HG03060 (cell line): ENCODE measurements at regions not wholly inside any gene's neighbourhood (a gene's known extent, or its start where the extent isn't known, plus 50 kb on each side); places are given as distances from the start of the nearest gene placed in this dataset.
"Not testable (repeated sequence)": the region's sequence is repeated elsewhere in the genome, so short reads cannot be mapped to it uniquely, and the experiment has no call there.

ENCODE experiments used
- ATAC-seq: cut with Tn5 transposase; IDR thresholded peaks from one replicate; pipeline ENCODE4 v1.9.1; 2021; ENCODE audit warnings: low read depth, moderate number of reproducible peaks; ENCODE audit not compliant: unreplicated experiment

DNA sequence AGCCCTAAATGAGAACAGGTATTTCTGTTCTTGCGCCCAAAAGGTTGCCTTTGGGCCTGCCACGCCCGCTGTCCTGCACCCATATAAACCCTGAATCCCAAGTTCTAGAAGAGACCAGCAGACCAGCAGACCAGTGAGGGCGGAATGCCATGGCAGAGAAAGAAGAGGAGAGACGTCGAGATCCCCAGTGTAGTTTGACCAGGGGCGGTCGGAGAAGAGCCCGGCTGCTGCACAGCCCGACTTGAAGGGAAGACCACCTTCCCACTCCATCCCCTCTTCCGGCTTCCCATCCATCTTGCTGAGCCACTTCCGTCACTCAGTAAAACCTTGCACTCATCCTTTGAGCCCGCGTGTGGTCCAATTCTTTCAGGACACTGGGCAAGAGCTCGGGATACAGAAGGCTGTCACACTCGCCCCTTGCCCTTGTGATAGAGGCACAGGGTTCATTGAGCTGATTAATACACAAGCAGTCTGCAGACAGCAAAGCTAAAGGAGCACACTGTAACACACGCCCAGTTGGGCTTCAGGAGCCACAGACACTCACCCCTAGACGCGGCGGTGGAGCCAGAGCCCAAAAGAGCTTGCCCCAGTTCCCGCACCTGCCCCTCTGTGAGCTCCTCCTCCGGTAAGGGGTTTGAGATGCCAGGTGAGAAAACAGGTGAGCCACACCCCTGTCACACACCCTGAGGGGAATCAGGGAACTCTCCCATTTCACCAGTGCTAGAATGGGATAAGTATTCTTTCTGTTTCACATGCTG, 230.8 kb downstream of the PCDH10 start:
- no peak for ATAC-seq

GRCh38 chr4:133377286-133377685, 228.2 kb downstream of the PCDH10 start:
- no peak for ATAC-seq

DNA sequence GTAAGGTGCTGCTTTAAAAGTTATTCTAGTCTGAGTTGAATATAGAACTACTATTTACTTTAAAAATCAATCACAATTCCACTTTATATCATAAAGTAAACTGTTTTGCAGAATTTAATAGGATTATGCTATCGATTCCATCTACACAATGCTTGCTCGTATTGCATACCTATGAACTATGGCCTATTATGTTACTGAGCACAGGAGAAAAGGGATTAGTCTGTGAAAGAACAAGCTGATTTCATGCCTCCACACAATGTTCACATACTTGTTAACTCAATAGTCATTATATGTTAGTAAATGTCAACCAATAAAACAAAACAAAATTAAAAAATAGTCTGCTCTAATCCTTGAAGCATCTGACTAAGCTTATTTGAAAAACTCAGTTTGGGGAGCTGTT, 223.6 kb downstream of the PCDH10 start:
- no peak for ATAC-seq

- ATAC-seq, result no peak
Measured at GRCh38 chr4:133355633-133356032, 206.5 kb downstream of the PCDH10 start.

- no peak for ATAC-seq
Measured at GRCh38 chr4:133347409-133347808, 198.3 kb downstream of the PCDH10 start.

DNA sequence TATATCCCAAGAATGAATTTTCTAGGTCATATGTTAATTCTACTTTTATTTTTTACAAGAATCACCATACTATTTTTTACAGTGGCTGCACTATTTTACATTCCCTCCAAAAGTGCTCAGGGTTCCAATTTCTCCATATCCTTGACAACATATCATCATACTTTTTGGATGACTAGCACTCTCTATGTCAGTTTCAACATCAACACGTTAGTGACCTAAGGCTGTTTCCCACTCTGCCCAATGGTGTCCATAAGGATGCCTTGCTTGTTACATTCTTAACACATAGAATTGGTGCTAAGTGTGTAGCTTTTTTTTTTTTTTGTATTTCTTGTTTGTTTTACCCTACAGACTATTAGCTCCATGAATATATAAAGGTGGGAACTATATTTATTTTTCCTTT, 175.4 kb downstream of the PCDH10 start:
- no peak for ATAC-seq

- no peak for ATAC-seq
Measured at GRCh38 chr4:133323670-133324069, 174.6 kb downstream of the PCDH10 start.

- peak; percentile 81 for ATAC-seq
Measured at GRCh38 chr4:133320576-133321170, 171.6 kb downstream of the PCDH10 start.

GRCh38 chr4:133316909-133317308, 167.8 kb downstream of the PCDH10 start:
- ATAC-seq, result no peak

GRCh38 chr4:133314991-133315390, 165.9 kb downstream of the PCDH10 start:
- ATAC-seq, result no peak

GRCh38 chr4:133287396-133287795, 138.3 kb downstream of the PCDH10 start:
- no peak for ATAC-seq

GRCh38 chr4:133278591-133278990, 129.5 kb downstream of the PCDH10 start:
- ATAC-seq, result no peak

- not testable (repeated sequence) for ATAC-seq
Measured at GRCh38 chr4:133277940-133278339, 128.8 kb downstream of the PCDH10 start.

DNA sequence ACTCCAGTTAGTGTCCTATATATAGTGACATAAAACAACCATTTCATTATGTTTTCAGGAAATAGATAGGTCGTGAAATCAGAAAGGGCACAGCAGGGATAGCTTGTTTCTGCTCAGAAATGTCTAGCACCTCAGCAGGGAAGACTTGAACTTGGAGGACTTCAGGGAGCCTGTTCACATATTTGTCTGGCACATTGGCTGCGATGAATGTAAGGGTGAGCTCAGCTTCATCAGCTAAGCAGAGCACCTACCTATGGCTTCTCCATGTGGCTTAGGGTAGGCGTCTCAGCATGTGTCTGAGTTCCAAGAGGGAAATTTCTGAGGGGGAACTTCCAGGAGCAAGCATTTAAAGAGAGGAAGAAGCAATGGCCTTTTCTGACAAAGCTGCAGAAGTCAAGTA, 126.2 kb downstream of the PCDH10 start:
- no peak for ATAC-seq

- ATAC-seq, result no peak
Measured at GRCh38 chr4:133273401-133273800, 124.3 kb downstream of the PCDH10 start.

- no peak for ATAC-seq
Measured at GRCh38 chr4:133270021-133270570, 121.0 kb downstream of the PCDH10 start.

DNA sequence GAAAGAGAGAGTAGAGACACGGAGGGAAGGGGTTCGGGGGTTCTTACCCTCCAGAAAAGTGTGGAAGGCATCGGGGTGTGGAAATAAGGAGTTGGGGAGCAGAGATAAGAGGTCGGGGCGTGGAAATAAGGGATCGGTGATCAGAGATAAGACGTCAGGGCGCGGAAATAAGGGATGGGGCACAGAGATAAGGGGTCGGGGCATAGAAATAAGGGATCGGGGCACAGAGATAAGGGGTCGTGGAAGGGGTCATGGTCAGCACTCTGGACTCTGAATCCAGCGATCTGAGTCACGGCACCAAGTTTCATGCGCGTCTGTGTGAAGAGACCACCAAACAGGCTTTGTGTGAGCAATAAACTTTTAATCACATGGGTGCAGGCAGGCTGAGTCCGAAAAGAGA, 119.1 kb downstream of the PCDH10 start:
- ATAC-seq, result no peak

- ATAC-seq, result not testable (repeated sequence)
Measured at GRCh38 chr4:133267506-133267905, 118.4 kb downstream of the PCDH10 start.

DNA sequence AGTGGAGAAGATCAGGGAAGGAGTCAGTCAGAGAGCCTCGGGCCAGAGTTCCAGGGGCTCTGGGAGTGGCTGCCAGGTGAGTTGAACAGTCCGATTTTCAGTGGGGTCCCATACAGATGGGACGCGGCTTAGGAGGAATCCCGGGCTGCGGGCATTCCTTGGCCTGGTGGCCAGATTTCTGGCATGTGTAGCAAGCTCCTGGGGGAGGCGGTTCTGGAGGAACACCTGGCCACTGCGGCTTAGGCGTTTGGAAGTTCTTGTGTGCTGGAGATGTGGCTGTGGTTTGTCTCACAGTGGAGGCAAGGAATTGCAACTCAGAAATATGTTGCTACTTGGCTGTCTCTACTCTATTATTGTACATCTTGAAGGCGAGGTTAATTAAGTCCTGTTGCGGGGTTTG, 117.9 kb downstream of the PCDH10 start:
- ATAC-seq, result not testable (repeated sequence)

DNA sequence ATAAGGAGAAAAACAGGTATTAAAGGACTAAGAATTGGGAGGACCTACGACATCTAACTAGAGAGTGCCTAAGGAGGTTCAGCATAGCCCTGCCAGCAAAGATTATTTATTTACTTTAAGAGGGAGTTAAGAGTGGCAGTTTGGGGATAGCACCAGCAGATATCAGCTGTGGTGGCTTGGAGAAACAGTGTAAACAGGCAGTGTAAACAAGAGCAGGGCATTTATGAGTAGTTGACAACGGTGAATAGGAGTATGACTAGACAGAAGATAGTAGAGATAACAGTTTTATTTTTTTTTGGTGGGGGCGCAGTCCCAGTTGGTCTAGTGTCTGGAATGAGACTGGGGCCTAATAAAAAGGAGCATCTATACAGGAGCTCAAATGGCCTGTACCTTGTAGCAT, 115.2 kb downstream of the PCDH10 start:
- not testable (repeated sequence) for ATAC-seq

GRCh38 chr4:133263104-133263503, 114.0 kb downstream of the PCDH10 start:
- no peak for ATAC-seq

GRCh38 chr4:133247861-133248260, 98.8 kb downstream of the PCDH10 start:
- ATAC-seq, result no peak
